Coronary artery (tissue), 2 donors: ENCODE measurements at regions not wholly inside any gene's neighbourhood (a gene's known extent, or its start where the extent isn't known, plus 50 kb on each side); places are given as distances from the start of the nearest gene placed in this dataset.

Experiments used
- DNase-seq: peaks from one replicate; pipeline ENCODE4 v3.0.0-alpha.2; 2017; ENCODE audit warnings: low spot score
- H3K27ac ChIP-seq, 2 donors: fragments of 200-600 bp; sonication (generic); one replicate each; pipeline ENCODE4 v1.5.1; 2016 to 2019
- H3K4me3 ChIP-seq: fragments of 200-600 bp; sonication (generic); 2 replicates; pipeline ENCODE4 v1.5.1; 2016; ENCODE audit warnings: mild to moderate bottlenecking, moderate library complexity
- TF ChIP-seq, protein P1 (sequence below): fragments of 200-600 bp; sonication (generic); IDR thresholded peaks from one replicate; pipeline ENCODE4 v1.5.1; 2019; ENCODE audit warnings: antibody characterized with exemption

DNA sequence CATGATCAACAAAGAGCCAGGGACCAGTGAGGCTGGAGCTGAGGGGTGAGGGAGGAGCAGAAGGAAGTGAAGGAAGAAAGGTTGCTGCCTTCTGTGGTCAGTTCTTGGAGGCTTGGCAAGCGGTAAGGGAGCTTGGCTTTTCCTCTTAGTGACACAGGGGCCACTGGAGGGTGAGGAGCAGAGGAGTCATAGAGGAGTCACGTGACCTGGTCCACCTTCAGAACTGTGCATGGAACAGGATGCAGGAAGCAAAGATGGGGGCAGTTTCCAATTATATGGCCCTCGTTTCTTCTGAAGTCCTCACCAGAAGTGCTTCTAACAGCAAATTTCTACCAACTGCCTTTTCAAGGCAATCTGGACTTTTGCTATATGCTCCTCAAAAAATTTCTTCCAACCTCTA, 326.9 kb upstream of the SMIM21 start:
- TF ChIP-seq, protein P1, sequence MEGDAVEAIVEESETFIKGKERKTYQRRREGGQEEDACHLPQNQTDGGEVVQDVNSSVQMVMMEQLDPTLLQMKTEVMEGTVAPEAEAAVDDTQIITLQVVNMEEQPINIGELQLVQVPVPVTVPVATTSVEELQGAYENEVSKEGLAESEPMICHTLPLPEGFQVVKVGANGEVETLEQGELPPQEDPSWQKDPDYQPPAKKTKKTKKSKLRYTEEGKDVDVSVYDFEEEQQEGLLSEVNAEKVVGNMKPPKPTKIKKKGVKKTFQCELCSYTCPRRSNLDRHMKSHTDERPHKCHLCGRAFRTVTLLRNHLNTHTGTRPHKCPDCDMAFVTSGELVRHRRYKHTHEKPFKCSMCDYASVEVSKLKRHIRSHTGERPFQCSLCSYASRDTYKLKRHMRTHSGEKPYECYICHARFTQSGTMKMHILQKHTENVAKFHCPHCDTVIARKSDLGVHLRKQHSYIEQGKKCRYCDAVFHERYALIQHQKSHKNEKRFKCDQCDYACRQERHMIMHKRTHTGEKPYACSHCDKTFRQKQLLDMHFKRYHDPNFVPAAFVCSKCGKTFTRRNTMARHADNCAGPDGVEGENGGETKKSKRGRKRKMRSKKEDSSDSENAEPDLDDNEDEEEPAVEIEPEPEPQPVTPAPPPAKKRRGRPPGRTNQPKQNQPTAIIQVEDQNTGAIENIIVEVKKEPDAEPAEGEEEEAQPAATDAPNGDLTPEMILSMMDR = no peak
- DNase-seq = no peak
- Histone ChIP-seq H3K27ac (no peak overlapping the region), H3K4me3 (no peak overlapping the region)

DNA sequence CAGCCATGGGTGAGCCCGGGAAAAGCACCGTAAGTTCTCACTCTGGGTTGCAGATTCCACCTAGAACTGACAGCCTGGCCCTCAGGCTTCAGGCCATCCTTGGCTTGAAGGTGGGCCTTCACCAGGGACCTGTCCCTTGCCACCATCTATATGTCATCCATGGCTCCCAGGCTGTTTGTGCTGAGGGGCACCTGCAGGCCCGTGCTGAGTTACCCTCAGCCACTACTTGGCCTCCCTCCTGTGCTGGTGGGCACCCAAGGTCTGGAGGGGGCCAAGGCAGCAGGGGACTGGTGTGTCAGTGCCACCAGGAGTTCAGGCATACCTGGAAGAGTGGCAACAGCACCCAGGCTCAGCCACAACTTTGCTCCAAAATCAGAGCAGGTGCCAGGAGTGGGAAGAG, 326.2 kb upstream of the SMIM21 start:
- TF ChIP-seq, protein P1 = no peak
- DNase-seq = no peak
- Histone ChIP-seq H3K4me3 (no peak overlapping the region), H3K27ac (no peak overlapping the region)

DNA sequence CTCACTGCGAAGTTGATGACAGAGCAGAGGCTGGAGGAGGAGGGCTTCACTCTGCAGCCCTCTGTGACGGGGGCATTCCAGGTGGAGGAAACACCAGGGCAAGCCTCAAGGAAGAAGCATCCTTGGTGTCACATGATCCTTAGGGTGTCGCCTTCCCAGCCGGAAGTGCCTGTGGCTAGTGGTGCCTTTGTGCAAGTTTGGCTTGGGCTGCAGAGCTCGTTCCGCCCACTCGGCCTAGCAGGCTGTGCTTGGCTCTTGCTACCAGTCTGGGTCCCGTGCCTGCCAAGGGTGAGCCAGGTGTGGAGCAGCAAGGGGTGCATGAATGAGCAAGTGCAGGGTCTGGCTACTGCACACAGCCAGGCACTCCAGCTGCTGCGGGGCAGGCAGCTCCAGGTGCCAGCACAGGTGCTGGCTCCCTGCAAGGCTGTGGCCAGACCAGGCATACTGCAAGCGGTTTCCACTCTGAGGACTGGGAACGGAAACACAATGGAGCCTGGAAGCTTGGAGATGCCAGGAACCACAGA, 325.3 kb upstream of the SMIM21 start:
- TF ChIP-seq, protein P1 = no peak
- Histone ChIP-seq H3K4me3 (no peak overlapping the region), H3K27ac (no peak overlapping the region)
- no peak for DNase-seq

DNA sequence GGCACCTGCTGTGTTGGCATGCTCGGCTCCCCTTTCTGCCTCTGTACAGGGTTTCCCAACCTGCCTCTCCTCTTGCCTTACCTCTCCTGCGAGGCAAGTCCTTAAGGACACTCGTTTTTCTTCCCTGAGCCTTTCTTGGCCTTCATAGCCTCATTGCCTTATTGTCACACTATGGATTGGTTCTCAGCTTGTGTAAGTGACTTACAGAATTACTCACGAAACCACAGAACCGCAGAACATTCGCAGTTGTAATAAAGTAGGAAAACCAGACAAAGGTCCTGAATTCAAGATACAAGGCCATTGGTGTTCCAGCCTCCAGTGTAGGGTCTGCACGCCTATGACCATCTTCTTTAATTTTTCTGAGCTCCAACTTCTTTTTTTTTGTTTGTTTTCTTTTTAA, 317.6 kb upstream of the SMIM21 start:
- TF ChIP-seq, protein P1 = no peak
- no peak overlapping the region for H3K4me3 ChIP-seq
- no peak for DNase-seq
- H3K27ac ChIP-seq = no peak overlapping the region

DNA sequence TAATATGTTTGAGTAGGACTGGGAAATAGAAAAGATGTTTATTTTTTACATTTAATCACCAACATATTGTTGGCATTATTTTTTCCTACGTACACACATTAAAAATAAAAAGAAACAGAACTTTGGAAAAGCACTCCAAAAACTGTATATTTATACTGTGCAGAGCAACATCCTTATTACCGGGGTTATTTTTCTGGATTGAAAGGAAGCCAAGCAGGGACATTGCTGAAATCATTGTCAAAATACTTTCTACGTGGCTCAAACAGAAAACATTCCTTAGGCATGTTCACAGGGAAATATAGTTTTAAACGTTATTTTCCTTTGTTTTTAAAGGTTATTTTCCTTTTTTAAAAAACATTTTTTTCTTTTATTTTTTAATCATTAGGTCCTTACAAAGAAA, 315.0 kb upstream of the SMIM21 start:
- Histone ChIP-seq H3K27ac (no peak overlapping the region), H3K4me3 (no peak overlapping the region)
- DNase-seq = no peak
- TF ChIP-seq, protein P1 = no peak

DNA sequence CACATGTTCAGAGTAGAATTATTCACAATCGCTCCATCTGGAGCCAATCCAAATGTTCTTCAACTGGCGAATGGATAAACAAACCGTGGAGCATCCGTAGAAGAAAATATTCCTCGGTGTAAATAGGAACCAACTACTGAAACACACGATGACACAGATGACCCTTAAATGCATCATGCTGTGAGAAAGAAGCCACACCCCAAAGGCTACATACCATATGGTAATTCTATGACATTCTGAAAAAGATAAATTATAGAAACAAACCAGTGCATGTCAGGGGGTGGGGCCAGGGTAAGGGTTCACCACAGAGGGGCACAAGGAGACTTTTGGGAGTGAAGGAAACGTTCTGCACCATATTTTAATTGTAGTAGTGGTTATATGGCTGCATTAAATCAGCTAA, 312.2 kb upstream of the SMIM21 start:
- TF ChIP-seq, protein P1 = no peak
- Histone ChIP-seq H3K27ac (no peak overlapping the region), H3K4me3 (no peak overlapping the region)
- DNase-seq = no peak

DNA sequence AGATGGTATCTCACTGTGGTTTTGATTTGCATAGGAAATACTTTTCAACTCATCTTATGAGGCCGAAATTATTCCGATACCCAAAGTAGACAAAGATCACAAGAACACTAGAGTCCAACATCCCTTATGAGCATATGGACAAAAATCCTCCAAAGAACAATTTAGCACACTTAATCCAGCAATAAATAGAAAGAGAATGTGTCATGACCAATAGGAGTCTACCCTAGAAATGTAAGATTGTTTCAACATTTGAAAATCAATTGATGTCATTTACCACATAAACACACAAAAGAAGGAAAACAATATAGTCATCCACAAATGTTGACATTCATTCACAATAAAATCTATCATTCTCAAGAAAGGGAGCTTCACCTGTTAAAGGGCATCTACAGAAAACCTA, 307.8 kb upstream of the SMIM21 start:
- H3K27ac ChIP-seq = no peak overlapping the region
- no peak overlapping the region for H3K4me3 ChIP-seq
- no peak for DNase-seq
- TF ChIP-seq, protein P1 = no peak
